GM12891 (cell line): ENCODE measurements at regions not wholly inside any gene's neighbourhood (a gene's known extent, or its start where the extent isn't known, plus 50 kb on each side); places are given as distances from the start of the nearest gene placed in this dataset.

Source experiments
- DNase-seq: peaks from one replicate; pipeline ENCODE4 v3.0.0; 2011; ENCODE audit warnings: low spot score; ENCODE audit not compliant: insufficient read length
- FAIRE-seq: peaks from 2 replicates; lab custom pipeline; 2011; peaks lifted over from hg19 to GRCh38; lab: Jason Lieb, UNC
- PAX5 ChIP-seq: IDR thresholded peaks from 2 replicates; pipeline ENCODE4 v1.6.1; 2011; ENCODE audit warnings: low read length, moderate library complexity, mild to moderate bottlenecking; ENCODE audit not compliant: insufficient read depth, severe bottlenecking
- POLR2A ChIP-seq: IDR thresholded peaks from 2 replicates; pipeline ENCODE4 v1.6.1; 2011; ENCODE audit warnings: low read depth, low read length, control low read depth
- POLR2AphosphoS5 ChIP-seq: IDR thresholded peaks from 2 replicates; pipeline ENCODE4 v1.6.1; 2011; ENCODE audit warnings: low read depth, low read length, control low read depth
- POU2F2 ChIP-seq: IDR thresholded peaks from 2 replicates; pipeline ENCODE4 v1.6.1; 2011; ENCODE audit warnings: low read depth, mild to moderate bottlenecking, control low read depth, low read length, moderate library complexity
- SPI1 ChIP-seq: IDR thresholded peaks from 2 replicates; pipeline ENCODE4 v1.6.1; 2011; ENCODE audit warnings: low read depth, low read length, control low read depth
- TAF1 ChIP-seq: IDR thresholded peaks from 2 replicates; pipeline ENCODE4 v1.6.1; 2011; ENCODE audit warnings: low read depth, low read length, control low read depth

DNA sequence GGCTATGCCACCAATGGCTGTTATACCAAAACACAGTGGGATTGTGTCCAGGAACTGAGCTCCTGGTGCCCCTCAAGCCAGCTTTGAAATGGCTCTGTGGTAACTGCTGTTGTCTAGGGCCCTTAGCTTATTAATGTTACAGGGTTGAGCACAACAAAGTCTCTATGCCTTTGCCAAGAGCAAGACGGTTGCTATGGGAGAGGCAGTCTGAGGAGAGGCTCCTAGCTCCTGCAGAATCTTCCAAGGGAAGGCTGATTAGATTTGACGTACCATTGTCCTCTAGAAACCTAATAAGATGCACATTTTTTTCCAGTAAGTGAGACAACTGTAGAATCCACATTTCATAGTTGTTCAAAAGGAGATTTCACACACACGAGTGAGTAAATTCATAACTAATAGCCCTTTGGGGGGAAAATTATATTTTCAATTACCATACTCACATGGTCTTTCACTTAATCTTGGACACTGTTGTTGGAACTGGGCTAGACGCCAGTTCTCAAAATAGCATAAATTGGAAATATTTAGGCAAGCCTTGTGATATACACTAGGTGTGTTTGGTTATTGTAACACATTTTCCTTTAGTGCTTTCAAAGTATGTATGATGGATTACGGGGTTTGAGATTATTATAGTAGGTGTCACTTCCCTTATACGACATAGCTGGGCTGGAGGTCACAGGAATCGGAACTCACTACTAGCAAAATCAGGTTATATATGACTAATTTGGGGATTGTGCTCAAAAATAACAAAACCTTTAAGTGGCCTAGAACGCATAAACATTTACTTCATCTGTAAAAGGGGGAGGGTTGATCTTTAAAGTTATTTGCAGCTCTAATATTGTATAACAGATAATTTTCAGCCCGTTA is 186.3 kb upstream of the EGFLAM start:
- no peak for TF ChIP-seq SPI1
- no peak for TF ChIP-seq TAF1
- TF ChIP-seq POLR2A, result no peak
- TF ChIP-seq POU2F2, result no peak
- TF ChIP-seq PAX5, result no peak
- no peak for TF ChIP-seq POLR2AphosphoS5
- FAIRE-seq, result no peak
- no peak for DNase-seq

DNA sequence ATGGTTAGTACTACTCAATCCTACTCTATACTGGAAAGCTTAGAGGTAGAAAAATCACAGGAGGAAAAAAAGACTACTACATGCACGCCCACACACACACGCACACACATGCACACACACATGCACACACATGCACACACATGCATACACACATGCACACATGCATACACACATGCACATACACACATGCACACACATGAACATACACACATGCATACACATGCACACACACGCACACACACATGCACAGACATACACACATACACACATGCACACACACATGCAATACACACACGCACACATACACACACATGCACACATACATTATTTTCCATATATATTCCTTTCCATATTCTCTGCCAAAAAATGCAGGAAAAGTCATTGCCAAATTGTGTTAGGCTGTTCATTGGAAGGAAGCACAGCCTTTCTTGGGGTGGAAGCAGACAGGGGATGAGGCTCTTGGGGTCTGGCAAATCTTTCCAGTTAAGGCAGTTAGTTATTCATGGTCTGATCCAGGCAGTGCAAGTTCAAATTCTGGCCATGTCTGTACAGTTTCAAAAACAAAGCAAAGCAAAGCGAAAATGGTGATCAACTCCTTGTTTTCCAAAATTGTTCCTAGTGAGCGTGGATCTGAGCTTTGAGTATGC is 187.9 kb upstream of the EGFLAM start:
- DNase-seq (no peak), FAIRE-seq (peak; percentile 48)
- TF ChIP-seq POLR2AphosphoS5 (no peak), TAF1 (no peak), POU2F2 (no peak), PAX5 (no peak), POLR2A (no peak), SPI1 (no peak)

DNA sequence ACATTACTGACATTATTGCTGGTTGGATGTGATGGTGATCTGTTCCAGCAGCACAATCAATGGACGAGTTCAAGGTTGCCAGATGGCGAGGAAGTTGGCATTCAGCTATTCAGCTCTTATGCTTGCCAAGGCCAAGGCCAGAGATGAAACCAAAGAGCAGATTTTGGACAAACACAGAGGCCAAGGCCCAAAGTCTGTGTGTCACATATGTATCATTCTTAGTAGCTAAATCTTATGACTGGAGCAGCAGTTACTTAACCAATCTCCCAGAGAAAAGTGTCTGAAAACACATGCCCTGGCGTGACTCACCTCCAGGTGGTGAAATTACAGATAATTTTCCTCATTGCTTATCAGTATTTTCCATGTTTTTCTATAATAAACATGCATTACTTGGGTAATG is 189.0 kb upstream of the EGFLAM start:
- no peak for TF ChIP-seq POU2F2
- no peak for TF ChIP-seq POLR2A
- no peak for DNase-seq
- FAIRE-seq, result no peak

DNA sequence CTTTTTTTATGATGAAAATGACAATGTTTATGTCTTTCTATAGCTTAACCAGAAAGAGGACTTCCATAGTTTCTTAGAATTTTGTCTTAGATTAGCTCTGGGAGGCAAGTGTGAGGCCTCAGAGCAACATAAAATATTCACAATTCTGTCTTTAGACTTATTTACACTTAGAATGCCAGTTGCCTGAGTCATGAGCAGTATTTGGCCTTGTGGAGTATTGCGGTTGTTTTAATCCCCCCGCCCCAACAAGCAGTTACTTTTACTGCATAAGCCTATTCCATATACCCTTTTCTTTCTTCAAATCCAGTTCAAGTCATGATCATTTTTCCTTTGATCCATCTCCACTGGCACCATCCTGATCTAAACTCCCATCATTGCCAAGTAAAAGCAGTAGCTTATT is 198.0 kb upstream of the EGFLAM start:
- TF ChIP-seq TAF1, result no peak
- TF ChIP-seq POLR2A, result no peak
- TF ChIP-seq SPI1, result no peak
- no peak for TF ChIP-seq PAX5
- TF ChIP-seq POU2F2, result no peak
- TF ChIP-seq POLR2AphosphoS5, result no peak
- no peak for DNase-seq
- no peak for FAIRE-seq

DNA sequence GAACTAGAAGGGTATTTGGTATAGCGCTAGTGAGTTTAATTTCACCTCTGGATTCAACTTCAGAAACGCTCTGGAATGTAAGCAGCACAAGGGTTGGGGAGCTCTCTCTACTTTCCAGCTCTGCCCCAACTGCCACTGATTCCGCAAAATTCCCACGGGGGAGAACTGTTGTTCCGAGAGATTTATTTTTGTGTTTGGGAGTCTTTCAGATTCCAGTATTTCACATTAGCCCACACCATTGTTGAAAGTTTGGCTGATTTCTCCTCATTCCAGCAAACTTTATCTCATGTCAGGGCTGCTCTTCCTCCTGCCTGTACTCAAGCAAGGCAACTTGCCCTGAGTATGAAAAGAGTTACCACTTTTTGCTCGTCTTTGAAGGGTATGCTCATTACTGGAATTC is 198.5 kb upstream of the EGFLAM start:
- FAIRE-seq (no peak), DNase-seq (no peak)
- TF ChIP-seq PAX5, result no peak
- no peak for TF ChIP-seq POLR2AphosphoS5
- no peak for TF ChIP-seq POU2F2
- TF ChIP-seq SPI1, result no peak
- TF ChIP-seq TAF1, result no peak
- no peak for TF ChIP-seq POLR2A

DNA sequence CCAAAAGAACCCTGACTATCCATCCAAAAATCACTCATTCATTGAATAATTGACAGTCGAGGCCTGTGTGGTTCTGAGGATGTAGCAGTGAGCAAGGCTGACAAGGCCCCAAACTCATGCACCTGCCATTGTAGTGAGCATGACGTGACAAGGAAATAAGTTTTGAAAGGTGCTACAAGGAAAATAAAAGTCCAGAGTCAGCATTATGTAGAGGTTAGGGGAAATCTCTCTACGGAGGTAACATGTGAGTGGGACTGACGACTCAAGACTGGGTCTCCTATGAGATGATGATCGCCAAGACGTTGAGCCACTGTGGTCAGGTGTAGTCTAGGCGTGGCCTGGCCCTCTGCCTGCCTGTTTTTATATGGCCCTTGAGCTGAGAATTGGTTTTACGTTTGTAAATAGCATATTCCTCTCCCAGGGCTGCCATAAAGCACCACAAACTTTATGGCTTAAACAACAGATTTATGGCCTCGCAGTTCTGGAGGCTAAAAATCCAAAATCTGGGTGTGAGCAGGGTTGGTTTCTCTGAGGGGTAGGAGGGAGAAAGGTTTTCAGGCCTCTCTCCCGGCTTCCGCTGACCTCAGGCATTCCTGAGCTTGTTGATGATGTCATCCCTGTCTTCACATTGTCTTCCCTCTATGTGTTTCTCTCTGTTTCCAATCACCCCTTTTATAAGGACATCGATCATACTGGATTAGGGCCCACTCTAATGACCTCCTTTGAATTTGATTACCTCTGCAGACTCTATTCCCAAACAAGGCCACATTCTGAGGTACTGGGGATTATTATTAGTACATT is 206.4 kb upstream of the EGFLAM start:
- FAIRE-seq, result no peak
- no peak for DNase-seq
- TF ChIP-seq TAF1, result no peak
- TF ChIP-seq PAX5, result no peak
- no peak for TF ChIP-seq POU2F2
- no peak for TF ChIP-seq POLR2AphosphoS5
- no peak for TF ChIP-seq SPI1
- no peak for TF ChIP-seq POLR2A

DNA sequence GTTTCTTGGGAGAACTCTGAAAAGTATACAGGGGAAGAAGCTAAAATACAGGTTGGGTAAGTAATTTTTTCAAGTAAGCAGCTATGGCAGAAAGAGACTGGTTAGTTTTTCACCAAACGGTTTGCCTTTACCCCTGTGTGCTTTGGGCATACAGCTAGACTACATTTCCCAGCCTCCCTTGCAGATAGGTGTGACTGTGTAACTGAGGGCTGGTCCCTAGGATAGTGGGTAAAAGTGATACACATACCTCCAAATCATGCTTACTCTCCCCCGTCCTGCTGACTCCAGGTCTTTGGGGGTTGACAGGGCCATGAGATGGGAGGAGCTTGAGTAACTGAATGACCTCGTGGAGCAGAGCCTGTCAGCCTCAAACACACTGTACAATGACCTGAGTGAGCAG is 208.6 kb upstream of the GDNF start:
- TF ChIP-seq PAX5, result no peak
- no peak for TF ChIP-seq TAF1
- no peak for TF ChIP-seq POLR2A
- no peak for TF ChIP-seq SPI1
- no peak for TF ChIP-seq POLR2AphosphoS5
- TF ChIP-seq POU2F2, result no peak
- DNase-seq (no peak), FAIRE-seq (no peak)

DNA sequence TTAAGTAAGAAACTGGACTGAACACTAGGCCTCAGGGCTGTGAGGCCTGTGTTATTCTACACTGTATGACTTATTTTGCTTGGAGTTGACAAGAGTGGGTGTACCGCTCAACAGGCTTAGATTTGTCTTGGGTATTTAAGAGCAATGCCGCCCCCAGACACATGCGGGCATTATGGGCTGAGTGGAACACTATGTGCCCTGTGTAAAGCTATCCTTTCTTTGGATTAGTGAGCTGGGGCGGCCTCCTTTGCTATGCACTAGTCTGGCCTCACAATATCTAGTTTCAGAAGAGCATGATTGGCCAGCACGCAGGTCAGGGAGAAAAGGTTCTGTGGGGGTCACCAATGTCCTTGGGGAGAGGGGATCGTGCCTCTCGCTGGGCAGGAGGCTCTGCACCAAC is 206.3 kb upstream of the GDNF start:
- TF ChIP-seq POLR2A (no peak), POU2F2 (no peak)
- FAIRE-seq, result no peak
- DNase-seq, result no peak

DNA sequence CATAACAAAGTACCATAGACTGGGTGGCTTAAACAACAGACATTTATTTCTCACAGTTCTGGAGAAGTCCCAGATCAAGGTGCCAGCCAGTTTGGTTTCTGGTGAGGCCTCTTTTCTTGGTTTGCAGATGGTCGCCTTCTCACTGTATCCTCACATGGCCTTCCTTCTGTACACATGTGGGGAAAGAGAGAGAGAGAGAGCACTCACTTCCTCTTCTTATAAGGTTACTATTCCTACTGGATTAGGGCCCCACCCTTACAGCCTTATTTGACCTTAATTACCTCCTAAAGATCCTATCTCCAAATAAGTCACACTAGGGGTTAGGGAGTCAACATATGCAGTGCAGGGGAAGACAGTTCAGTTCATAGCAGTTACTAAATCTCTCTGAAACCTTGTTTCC is 205.6 kb upstream of the GDNF start:
- no peak for DNase-seq
- TF ChIP-seq POU2F2, result no peak
- TF ChIP-seq SPI1, result 0 out of 2 replicates have a peak, but pooled peaks have one; percentile 8
- FAIRE-seq, result no peak
